B cell (primary cell): ENCODE measurements at regions not wholly inside any gene's neighbourhood (a gene's known extent, or its start where the extent isn't known, plus 50 kb on each side); places are given as distances from the start of the nearest gene placed in this dataset.

Source experiments
- CTCF ChIP-seq: fragments of 200-600 bp; IDR thresholded peaks from one replicate; pipeline ENCODE4 v1.8.0; 2022; ENCODE audit warnings: antibody characterized with exemption, mild to moderate bottlenecking
- EZH2 ChIP-seq: IDR thresholded peaks from 2 replicates; pipeline ENCODE4 v1.6.1; 2012; ENCODE audit warnings: borderline replicate concordance, low read depth, mild to moderate bottlenecking, moderate library complexity, low read length; ENCODE audit not compliant: insufficient read depth, poor library complexity, severe bottlenecking

DNA sequence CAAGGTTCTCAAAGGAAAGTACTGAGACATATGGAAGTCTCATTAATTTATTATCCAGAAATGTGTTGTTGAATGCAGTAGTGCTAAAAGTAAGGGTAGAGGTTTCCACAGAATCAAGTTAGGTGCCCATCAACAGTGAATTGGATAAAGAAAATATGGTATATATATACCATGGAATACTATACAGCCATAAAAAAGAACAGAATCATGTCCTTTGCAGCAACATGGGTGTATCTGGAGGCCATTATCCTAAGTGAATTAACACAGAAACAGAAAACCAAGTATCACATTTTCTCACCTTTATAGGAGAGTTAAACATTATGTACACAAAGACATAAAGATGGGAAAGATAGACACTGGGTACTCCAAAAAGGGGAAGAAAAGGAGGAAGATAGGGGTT, 149.9 kb upstream of the RASSF8 start:
- TF ChIP-seq CTCF (no peak), EZH2 (no peak)
